NB4 (cell line): ENCODE measurements at regions not wholly inside any gene's neighbourhood (a gene's known extent, or its start where the extent isn't known, plus 50 kb on each side); places are given as distances from the start of the nearest gene placed in this dataset.

Experiments used
- MYC ChIP-seq: IDR thresholded peaks from 2 replicates; pipeline ENCODE4 v1.6.1; 2011; ENCODE audit warnings: low read depth, low read length
- POLR2A ChIP-seq: IDR thresholded peaks from 2 replicates; pipeline ENCODE4 v1.6.1; 2011; ENCODE audit warnings: mild to moderate bottlenecking; ENCODE audit not compliant: insufficient read length; ENCODE audit errors: extremely low read depth
- TF ChIP-seq, protein P1 (sequence below): IDR thresholded peaks from one replicate; pipeline ENCODE4 v1.5.1; 2012; ENCODE audit warnings: low read depth, low read length
- TF ChIP-seq, protein P2 (sequence below): IDR thresholded peaks from 2 replicates; pipeline ENCODE4 v1.6.1; 2011; ENCODE audit warnings: low read depth, low read length

DNA sequence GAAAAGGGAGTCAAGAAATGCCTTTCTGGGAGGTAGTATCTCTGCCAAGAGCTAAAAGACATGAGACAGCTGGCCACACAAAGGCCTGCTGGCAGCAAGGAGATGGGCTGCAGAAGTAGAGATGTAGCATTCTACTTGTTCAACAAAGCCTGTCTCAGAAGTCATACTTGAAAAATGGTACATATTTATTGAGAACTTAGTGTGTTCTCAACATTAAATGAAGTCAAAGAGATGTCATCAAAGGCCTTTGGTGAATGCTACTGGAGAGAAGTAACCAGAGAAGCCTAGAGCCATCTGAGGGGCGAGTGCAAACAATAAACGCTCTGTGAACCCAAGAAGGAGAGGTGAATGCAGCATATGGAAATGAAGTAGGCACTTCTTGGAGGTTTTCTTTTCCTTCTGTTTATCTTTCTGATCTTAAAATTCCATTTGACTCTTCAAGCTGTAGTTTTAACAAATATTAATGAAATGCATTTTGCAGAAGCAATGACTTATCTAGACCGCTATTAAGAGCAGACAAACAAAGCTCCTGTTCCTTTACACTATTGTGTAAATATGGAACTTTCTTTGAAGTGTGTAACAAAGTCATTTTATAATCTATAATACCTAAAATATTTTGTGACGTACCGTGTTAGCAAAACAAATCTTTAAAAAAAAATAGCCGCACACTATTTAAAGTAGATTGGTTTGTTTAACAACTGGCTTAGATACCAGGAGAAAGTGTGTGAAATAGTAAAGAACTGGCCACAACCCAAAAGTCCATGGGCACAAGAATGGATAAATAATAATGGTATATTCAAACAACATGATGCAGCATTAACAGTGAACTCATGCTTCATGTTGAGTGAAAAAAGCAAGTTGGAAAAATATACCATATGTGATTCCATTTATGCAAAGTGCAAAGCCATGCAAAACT is 70.2 kb downstream of the ZNF608 start:
- TF ChIP-seq, protein P1, sequence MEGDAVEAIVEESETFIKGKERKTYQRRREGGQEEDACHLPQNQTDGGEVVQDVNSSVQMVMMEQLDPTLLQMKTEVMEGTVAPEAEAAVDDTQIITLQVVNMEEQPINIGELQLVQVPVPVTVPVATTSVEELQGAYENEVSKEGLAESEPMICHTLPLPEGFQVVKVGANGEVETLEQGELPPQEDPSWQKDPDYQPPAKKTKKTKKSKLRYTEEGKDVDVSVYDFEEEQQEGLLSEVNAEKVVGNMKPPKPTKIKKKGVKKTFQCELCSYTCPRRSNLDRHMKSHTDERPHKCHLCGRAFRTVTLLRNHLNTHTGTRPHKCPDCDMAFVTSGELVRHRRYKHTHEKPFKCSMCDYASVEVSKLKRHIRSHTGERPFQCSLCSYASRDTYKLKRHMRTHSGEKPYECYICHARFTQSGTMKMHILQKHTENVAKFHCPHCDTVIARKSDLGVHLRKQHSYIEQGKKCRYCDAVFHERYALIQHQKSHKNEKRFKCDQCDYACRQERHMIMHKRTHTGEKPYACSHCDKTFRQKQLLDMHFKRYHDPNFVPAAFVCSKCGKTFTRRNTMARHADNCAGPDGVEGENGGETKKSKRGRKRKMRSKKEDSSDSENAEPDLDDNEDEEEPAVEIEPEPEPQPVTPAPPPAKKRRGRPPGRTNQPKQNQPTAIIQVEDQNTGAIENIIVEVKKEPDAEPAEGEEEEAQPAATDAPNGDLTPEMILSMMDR, result no peak
- TF ChIP-seq POLR2A (no peak), MYC (no peak)
- TF ChIP-seq, protein P2, sequence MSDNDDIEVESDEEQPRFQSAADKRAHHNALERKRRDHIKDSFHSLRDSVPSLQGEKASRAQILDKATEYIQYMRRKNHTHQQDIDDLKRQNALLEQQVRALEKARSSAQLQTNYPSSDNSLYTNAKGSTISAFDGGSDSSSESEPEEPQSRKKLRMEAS, result no peak
